Kidney tubule cell (primary cell): ENCODE measurements at regions not wholly inside any gene's neighbourhood (a gene's known extent, or its start where the extent isn't known, plus 50 kb on each side); places are given as distances from the start of the nearest gene placed in this dataset.
A peak's percentile ranks its signal among the peaks of the same experiment; 100 is the strongest.
"Not testable (repeated sequence)": the region's sequence is repeated elsewhere in the genome, so short reads cannot be mapped to it uniquely, and the experiment has no call there.

Experiments
- DNase-seq: peaks from one replicate; pipeline ENCODE4 v3.0.0-alpha.2; 2018; ENCODE audit warnings: low spot score

GRCh38 chr7:91459539-91459938 is 195.3 kb downstream of the FZD1 start:
- no peak for DNase-seq

GRCh38 chr7:91462316-91462715 is 198.1 kb downstream of the FZD1 start:
- no peak for DNase-seq

GRCh38 chr7:91463330-91463729 is 199.1 kb downstream of the FZD1 start:
- no peak for DNase-seq

- DNase-seq: no peak
Observed at GRCh38 chr7:91465595-91466061, 201.4 kb downstream of the FZD1 start.

GRCh38 chr7:91468256-91468655 is 204.0 kb downstream of the FZD1 start:
- no peak for DNase-seq

GRCh38 chr7:91473619-91474018 is 209.4 kb downstream of the FZD1 start:
- no peak for DNase-seq

GRCh38 chr7:91474074-91474473 is 209.8 kb downstream of the FZD1 start:
- no peak for DNase-seq

- DNase-seq: not testable (repeated sequence)
Observed at GRCh38 chr7:91480470-91480869, 216.2 kb downstream of the FZD1 start.

GRCh38 chr7:91491868-91492267 is 227.6 kb downstream of the FZD1 start:
- DNase-seq: no peak

- no peak for DNase-seq
Observed at GRCh38 chr7:91492317-91492716, 228.1 kb downstream of the FZD1 start.

- no peak for DNase-seq
Observed at GRCh38 chr7:91492773-91493172, 228.5 kb downstream of the FZD1 start.

GRCh38 chr7:91494450-91494849 is 230.2 kb downstream of the FZD1 start:
- DNase-seq: no peak

GRCh38 chr7:91496251-91496820 is 232.1 kb downstream of the FZD1 start:
- DNase-seq: no peak

- DNase-seq: not testable (repeated sequence)
Observed at GRCh38 chr7:91497277-91497676, 233.0 kb downstream of the FZD1 start.

- DNase-seq: no peak
Observed at GRCh38 chr7:91503934-91504555, 239.8 kb downstream of the FZD1 start.

GRCh38 chr7:91504919-91505318 is 240.7 kb downstream of the FZD1 start:
- no peak for DNase-seq

GRCh38 chr7:91506966-91507365 is 242.7 kb downstream of the FZD1 start:
- not testable (repeated sequence) for DNase-seq

- DNase-seq: not testable (repeated sequence)
Observed at GRCh38 chr7:91511861-91512260, 247.6 kb downstream of the FZD1 start.

- DNase-seq: peak; percentile 43
Observed at GRCh38 chr7:91512958-91513357, 248.7 kb downstream of the FZD1 start.

- no peak for DNase-seq
Observed at GRCh38 chr7:91514591-91514990, 250.4 kb downstream of the FZD1 start.

- no peak for DNase-seq
Observed at GRCh38 chr7:91515961-91516360, 251.7 kb downstream of the FZD1 start.

GRCh38 chr7:91517201-91517785 is 253.1 kb downstream of the FZD1 start:
- DNase-seq: no peak

GRCh38 chr7:91518058-91518457 is 253.8 kb downstream of the FZD1 start:
- DNase-seq: no peak
